ENCODE measurements at regions not wholly inside any gene's neighbourhood (a gene's known extent, or its start where the extent isn't known, plus 50 kb on each side); places are given as distances from the start of the nearest gene placed in this dataset.

- no peak for TF ChIP-seq CTCF (conservative IDR thresholded peaks at IDR 0.05 in 1 of 2, IDR thresholded peaks at IDR 0.05 in 1 of 2; ENCODE audit: extremely low read depth in 1 of 2, insufficient read depth in 1 of 2, low read depth in 1 of 2, low read length in 2 of 2)
- TF ChIP-seq EZH2 (IDR thresholded peaks at IDR 0.05; ENCODE audit: borderline replicate concordance, low read length) = no peak
Observed at GRCh38 chr1:17970757-17971156, 136.8 kb upstream of the IGSF21 start.
